Effector CD4-positive, alpha-beta T cell (primary cell): ENCODE measurements at regions not wholly inside any gene's neighbourhood (a gene's known extent, or its start where the extent isn't known, plus 50 kb on each side); places are given as distances from the start of the nearest gene placed in this dataset.
"Not testable (repeated sequence)": the region's sequence is repeated elsewhere in the genome, so short reads cannot be mapped to it uniquely, and the experiment has no call there.

Experiments
- DNase-seq: peaks from one replicate; pipeline ENCODE4 v3.0.0-alpha.2; 2020

DNA sequence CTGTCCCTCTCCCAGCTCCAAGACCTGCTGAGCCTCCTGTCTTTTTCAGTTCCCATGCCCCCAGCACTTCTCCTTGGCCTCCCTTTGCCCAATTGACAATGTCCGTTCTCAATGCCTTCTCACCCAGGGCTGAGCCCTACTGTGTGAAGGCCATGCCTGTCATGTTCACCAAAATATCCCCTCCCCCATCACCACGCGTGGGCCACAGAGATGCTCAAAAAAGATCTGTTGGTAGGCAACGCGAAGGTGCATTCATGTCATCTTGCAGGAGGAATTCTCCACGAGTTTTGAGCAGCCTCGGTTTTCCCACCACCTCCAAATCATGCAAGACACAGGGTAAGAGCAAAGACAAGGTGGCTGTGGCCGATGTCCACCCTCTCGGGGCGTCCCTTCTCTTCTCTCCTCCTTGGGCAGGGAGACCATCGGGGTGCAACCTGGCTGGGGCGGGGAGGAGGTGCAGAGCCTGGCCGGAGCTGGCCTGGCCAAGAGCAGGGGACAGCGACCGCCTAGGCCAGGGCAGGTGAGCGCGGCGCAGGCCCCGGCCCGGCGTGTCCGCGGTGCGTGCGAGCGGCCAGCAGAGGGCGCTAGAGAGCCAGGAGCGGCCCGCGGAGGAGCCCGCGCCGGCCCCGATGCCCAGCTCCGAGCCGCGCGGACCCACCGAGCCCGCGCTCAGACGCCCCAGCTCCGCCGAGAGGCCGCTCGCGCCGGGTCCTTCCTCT, 56.3 kb upstream of the KRTAP5-11 start:
- DNase-seq: peak; percentile 44

DNA sequence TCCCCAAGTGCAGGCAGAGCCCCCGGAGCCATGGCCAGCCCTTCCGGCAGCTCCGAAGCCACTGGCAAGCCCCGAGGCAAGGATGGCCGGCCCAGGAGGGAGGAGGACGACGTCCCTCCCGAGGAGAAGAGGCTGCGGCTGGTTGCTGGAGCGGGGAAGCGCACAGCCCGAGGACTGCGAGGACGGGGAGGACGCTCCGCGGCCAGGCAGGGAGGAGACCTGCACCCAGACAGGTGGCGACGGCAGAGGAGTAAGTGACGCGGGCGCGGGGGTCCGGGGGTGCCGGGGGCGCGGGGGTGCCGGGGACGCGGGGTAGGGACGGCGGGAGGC, 56.8 kb upstream of the KRTAP5-11 start:
- DNase-seq: not testable (repeated sequence)

DNA sequence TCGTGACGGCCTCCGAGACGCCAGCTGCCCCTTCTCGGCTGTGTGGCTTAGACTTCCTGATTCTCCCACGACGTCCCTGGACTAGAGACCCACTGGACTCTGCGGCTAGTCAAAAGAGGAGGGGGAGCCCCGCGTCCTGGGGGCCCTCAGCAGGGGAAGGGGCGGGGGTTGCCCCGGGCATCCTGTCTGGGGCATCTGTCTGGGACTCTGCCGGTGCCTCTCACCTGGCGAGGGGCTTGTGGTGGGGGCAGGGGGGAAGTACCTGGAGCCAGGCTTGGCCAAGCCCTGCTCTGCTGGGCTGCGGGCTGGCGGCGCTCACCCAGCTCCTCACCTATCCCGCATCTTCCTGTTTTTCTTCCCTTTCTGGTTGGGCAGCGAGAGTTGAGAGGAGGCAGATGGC, 57.2 kb upstream of the KRTAP5-11 start:
- not testable (repeated sequence) for DNase-seq

DNA sequence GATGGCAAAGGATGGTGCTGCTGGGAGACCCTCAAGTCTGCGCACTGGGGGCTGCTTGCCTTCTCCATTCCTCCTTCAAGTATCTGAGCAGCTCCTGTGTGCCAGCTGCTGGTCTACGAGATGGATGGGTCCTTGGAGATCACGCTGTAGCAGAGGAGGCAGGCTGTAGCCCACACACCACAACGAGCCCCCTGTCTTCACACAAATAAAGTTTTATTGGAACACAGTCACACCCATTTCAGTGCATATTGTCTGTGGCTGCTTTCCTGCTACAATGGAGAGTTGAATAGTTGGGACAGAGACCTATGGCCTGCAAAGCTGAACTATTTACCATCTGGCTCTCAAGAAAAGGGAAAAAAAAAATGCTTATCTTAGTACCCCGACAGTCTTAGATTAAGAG, 64.4 kb upstream of the KRTAP5-11 start:
- DNase-seq: not testable (repeated sequence)

DNA sequence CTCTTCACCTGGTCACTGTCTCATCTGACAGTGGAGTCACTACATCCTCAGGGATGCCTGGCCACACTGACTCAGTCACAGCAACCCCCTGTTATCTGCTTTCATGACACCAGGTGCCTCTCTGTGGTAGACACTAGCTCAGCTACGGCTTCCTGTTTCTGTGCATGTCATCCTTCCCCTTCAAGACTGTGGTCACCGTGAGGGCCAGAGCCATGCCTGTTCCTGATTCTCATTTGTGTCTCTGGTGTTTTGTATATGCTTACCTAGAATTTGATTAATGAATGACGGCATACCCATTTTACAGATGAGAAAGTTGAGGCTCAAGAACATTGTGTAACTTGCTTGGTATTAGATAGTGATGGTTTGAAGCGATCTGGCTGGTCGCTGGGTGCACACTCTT, 70.3 kb upstream of the KRTAP5-11 start:
- DNase-seq: not testable (repeated sequence)

DNA sequence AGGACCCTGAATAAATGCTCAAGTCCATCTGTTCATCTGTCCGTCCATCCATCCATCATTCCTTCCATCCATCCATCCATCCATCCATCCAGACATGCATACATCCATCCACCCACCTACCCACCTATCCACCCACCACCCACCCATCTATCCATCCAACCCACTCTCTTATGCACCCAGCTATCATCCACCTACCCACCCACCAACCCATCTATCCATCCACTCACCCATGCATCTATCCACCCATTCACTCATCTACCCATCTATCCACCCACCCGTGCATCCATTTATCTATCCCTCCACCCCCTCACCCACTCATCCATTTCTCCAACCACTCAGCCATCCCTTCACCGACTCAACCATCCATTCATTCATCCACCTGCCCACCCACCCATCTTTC, 71.7 kb upstream of the KRTAP5-11 start:
- not testable (repeated sequence) for DNase-seq

DNA sequence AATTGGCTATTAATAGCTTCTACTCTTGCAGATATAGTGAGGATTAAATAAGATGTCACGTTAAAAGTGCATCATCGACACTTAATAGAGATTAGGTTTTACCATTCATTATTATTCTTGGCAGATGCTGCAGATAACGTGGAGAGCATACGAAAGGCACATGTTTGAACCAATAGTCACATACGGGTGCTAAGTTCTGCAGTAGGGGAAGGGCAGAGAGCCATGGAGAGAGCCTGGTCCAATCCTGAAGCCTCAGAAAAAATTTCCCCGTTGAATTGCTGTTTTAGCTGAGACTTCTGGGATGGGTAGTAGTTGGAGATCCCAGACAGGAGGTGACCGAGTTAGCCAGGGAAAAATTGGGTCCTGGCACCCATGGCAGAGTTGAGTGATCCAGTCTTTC, 72.4 kb upstream of the KRTAP5-11 start:
- DNase-seq: not testable (repeated sequence)

DNA sequence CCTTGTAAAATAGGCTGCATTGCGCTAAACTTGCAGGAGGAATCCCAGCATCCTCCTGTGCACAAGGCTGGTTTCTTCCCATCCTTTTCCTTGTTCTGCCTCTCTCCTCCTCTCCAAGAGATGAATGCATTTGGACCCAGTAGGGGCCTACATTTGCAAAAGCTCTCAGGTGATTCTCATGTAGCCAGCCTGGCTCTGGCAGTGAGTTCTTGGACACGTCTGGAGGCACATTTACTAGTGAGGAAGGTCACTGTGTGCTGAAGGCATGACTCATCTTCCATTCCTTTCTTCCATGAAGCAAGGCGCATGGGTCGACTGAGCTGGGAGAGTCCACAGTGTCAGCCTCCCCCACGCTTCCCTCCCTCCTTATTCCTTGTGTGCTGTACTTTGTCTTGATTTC, 73.8 kb upstream of the KRTAP5-11 start:
- DNase-seq: not testable (repeated sequence)

DNA sequence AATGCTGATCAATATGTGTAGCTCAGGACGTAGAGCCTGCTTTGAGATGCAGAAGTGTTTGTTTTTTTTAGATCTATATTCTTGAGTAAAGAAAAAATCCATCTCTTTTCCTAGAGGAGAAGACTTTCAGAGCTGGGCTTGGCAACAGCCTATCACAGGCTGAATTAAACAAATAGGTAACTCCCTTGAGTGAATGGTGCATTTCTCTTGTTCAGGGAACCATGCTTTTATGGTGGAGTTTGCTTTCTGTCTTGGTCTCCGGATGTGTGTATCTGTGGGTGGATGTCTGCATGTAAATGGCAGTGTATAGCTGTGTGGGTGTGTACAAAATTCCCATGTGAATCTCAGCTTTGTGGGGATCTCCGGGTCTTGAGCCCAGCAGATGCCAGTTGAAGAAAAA, 82.3 kb upstream of the KRTAP5-11 start:
- DNase-seq: not testable (repeated sequence)

DNA sequence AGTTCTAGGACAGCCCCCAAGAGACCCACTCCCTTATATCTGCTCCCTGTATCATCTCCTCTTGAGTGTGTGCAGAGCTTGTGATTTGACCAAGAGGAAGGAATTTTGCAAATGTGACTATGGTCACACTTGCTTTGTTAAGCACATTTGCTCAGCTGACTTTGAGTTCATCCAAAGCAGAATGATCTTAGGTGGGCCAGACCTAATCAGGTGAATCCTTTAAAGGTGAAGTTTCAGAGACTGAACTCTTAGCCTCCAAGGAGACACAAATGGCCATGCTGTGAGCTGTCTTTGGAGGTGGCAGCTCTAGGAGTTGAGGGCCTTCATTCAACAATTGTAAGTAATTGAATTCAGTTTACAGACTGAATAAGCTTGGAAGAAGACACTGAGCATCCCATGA, 115.4 kb upstream of the KRTAP5-11 start:
- not testable (repeated sequence) for DNase-seq

DNA sequence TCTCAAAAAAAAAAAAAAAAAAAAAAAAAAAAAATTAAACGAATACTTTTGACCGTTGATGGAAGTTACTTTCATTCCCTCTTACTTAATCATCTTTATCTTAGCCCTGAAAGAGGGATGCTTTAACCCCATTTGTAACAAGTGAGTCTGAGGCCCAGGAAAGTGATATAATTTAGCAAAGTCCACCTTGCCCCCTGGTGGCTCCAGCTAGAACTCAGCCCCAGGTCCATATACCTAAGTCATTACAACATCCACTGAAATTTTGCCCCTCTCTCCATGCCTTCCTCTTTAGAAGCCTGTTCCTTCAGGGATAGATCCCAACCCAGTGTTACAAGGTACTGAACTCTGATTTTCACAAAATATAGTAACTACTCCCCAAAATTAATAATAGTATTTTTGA, 116.3 kb upstream of the KRTAP5-11 start:
- DNase-seq: not testable (repeated sequence)

DNA sequence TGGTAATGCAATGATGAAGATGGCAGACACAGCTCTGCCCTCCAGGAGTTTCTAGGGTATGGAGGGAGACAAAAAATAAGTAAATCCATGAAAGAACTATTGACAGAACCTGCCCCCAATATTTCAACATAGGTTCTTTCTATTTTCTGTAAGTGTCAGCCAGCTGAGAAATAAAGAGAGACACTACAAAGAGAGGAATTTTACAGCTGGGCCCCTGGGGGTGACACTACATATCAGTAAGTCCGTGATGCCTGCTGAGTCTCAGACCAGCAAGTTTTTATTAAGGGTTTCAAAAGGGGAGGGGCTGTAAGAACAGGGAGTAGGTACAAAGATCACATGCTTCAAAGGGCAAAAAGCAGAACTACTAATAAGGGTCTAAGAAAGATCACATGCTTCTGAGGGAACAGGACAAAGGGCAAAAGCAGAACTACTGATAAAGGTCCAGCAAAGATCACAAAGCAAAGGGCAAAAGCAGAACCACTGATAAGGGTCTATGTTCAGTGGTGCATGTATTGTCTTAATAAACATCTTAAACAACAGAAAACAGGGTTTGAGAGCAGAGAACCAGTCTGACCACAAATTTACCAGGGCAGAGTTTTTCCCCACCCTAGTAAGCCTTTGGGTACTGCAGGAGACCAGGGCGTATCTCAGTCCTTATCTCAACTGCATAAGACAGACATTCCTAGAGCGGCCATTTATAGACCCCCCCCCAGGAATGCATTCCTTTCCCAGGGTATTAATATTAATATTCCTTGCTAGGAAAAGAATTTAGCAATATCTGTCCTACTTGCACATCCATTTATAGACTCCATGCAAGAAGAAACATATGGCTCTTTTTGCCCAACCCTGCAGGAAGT, 119.0 kb upstream of the KRTAP5-11 start:
- not testable (repeated sequence) for DNase-seq

DNA sequence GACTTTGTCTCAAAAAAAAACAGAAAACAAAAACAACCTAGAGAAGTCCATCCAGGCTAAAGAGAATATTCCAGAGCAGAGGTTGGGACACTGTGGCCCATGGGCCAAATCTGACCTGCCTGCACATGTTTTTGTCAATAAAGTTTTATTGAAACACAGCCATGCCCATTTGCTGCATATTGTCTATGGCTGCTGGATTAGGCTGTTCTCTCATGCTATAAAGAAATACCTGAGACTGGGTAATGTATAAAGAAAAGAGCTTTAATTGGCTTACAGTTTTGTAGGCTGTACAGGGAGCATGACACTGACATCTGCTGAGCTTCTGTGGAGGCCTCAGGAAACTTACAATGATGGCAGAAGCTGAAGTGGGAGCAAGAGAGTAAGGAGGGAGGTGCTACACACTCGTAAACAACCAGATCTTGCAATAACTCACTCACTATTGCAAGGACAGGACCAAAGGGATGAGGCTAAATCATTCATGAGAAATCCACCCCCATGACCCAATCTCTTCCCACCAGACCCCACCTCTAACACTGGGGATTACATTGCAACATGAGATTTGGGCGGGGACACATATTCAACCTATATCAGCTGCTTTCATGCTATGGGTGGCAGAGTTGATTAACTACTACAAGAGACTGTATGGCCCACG, 122.5 kb upstream of the KRTAP5-11 start:
- DNase-seq: not testable (repeated sequence)

DNA sequence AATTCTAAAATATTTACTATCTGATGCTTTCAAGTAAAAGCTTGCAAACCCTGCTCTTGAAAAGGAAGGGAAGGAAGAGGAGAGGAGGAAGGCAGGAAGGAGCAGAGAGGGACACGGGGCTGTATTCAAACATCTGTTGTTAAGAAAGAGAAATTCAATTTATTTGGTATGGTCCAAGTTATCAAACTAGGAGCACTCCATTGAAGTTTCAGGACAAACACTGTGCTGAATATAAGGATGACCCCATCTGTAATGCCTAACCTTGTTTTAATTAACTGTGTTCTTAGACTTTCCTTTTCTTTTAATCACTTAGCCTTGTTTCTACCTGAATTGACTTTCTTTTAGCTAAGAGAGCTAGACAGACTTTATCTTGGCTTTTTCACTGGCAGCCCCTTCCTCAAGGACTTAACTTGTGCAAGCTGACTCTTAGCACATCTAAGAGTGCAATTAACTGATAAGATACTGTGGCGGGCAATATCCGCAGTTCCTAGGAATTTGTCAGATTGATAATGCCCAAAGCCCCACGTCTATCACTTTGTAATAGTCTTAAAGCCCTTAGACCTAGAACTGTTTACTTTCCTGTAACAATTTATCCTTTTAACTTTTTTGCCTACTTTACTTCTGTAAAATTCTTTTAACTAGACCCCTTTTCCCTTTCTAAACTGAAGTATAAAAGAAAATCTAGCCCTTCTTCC, 123.2 kb upstream of the KRTAP5-11 start:
- not testable (repeated sequence) for DNase-seq

DNA sequence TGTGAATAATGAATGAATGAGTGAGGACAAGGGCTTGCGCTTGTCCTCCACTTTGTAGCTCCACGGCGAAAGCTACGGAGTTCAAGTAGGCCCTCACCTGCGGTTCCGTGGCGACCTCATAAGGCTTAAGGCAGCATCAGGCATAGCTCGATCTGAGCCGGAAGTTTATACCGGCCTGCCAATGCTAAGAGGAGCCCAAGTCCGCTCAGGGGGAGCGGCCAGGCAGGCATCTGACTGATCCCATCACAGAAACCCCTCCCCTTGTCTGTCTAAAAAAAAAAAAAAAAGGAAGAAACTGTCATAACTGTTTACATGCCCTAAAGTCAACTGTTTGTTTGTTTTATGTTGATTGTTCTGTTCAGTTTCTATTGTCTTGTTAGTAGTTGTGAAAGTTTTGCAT, 124.4 kb upstream of the KRTAP5-11 start:
- not testable (repeated sequence) for DNase-seq

DNA sequence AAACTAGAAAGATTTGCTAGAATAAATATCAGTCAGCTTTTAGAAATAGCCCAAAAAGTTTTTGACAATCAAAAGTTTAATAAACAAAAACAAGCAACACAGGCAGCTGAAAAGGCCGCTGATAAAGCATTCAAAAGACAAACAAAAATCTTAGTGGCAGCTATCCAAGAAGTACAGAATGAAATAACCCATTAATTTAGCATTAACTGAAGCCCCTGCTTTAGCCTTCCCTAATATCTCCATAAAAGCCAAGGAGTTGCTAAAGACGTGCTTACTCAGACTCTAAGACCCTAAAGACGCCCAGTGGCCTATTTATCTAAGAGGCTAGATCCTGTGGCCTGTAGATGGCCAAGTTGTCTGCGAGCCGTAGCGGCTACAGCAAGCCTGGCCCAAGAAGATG, 123.5 kb upstream of the DEFB108B start:
- not testable (repeated sequence) for DNase-seq

DNA sequence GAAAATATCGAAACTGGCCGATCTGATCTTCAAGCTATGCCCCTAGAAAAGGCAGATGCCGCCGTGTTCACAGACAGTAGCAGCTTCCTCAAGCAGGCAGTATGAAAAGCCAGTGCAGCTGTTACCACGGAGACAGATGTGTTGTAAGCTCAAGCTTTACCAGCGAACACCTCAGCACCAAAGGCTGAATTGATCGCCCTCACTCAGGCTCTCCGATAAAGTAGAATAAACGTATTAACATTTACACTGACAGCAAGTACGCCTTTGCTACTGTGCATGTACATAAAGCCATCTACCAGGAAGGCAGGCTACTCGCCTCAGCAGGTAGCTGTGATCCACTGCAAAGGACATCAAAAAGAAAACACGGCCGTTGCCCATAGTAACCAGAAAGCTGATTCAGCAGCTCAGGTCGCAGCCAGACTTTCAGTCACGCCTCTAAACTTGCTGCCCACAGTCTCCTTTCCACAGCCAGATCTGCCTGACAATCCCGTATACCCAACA, 122.8 kb upstream of the DEFB108B start:
- DNase-seq: not testable (repeated sequence)

DNA sequence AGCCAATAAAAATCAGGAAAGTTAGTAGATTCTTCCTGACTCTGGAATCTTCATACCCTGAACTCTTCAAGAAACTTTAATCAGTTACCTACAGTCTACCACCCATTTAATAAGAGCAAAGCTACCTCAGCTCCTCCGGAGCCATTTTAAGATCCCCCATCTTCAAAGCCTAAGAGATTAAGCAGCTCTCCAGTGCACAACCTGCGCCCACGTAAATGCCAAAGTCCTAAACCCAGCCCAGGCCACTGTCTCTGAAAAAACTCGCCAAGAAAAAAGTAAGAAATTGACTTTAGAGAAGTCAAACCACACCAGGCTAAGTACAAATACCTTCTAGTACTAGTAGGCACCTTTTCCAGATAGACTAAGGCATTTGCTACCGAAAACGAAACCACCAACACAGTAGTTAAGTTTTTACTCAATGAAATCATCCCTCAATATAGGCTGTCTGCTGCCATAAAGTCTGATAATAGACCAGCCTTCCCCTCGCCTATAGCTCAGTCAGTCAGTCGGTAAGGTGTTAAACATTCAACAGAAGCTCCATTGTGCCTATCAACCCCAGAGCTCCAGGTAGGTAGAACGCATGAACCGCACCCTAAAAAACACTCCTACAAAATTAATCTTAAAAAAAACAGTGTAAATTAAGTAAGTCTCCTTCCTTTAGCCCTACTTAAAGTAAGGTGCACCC, 122.2 kb upstream of the DEFB108B start:
- DNase-seq: not testable (repeated sequence)

DNA sequence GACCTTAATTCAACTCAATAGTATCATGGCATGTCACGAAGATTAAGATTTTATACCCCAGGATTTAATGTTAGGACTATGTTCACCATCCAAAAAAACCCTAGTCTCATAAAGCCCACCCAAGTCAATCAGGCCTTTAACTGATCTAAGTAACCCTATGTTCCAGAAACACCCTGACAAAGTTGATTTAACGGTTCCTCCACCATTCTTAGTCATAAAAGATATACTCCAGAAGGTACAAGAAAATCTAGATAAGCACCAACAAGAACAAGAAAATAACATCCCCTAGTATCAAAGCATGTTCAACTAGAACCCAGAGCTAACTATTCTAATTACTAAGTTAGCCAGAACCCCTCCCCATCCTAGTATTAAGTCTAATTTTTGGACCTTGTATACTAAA, 120.7 kb upstream of the DEFB108B start:
- not testable (repeated sequence) for DNase-seq

DNA sequence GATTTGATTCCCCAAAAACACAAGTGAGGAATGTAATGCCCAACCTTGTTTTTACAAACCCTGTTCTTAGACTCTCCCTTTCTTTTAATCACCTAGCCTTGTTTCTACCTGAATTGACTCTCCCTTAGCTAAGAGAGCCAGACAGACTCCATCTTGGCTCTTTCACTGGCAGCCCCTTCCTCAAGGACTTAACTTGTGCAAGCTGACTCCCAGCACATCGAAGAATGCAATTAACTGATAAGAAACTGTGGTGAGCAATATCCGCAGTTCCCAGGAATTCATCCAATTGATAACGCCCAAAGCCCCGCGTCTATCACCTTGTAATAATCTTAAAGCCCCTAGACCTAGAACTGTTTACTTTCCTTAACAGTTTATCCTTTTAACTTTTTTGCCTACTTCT, 120.2 kb upstream of the DEFB108B start:
- DNase-seq: not testable (repeated sequence)

DNA sequence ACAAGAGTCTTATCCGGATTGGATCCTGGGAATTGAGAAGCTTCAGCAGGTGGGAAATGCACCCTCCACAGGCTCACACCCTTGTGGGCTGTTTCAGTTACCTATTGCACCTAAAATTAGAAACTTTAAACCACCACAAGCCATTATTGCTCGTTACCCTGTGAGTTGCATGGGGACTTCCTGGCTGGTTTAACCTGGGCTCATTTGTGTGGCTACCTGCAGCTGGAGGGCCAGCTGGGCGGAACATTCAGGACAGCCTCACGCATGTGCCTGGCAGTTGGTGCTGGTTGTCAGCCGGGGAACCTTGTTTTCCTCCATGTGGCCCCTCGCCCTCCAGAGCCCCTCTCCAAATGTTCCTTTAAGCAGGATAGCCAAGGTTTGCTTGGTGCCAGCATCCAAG, 118.5 kb upstream of the DEFB108B start:
- DNase-seq: not testable (repeated sequence)

DNA sequence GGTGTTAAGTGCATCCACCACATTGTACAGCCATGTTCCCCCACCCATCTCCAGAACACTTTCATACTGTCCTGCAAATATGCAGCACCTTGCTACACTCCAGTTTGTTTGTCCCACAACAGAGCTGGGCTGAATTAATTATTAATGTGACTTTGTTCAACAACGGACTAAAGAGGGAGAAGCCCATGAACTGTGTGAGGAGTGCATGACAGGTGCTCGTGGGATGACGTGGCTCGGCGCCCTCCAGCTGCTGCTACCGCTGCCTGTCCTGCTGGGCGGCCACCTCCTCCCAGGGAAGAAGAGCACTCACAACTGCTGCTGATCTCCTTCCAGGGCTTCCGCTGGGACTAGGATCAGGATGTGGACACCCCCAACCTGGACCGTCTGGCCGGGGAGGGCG, 111.2 kb upstream of the DEFB108B start:
- DNase-seq: not testable (repeated sequence)
